SJCRH30 (cell line): ENCODE measurements at regions not wholly inside any gene's neighbourhood (a gene's known extent, or its start where the extent isn't known, plus 50 kb on each side); places are given as distances from the start of the nearest gene placed in this dataset.

ENCODE experiments used
- DNase-seq, 2 experiments: peaks; one replicate each; pipeline ENCODE4 v3.0.0-alpha.2; 2015 to 2020
- H3K27ac ChIP-seq: fragments of 250-450 bp; sonication (Bioruptor Pico); 2 replicates; pipeline ENCODE4 v1.5.1; 2020; ENCODE audit warnings: mild to moderate bottlenecking, moderate library complexity
- H3K27me3 ChIP-seq: fragments of 250-450 bp; sonication (Bioruptor Pico); 2 replicates; pipeline ENCODE4 v1.5.1; 2020; ENCODE audit warnings: mild to moderate bottlenecking, moderate library complexity
- H3K36me3 ChIP-seq: fragments of 250-450 bp; sonication (Bioruptor Pico); 2 replicates; pipeline ENCODE4 v1.5.1; 2020; ENCODE audit warnings: mild to moderate bottlenecking, moderate library complexity
- H3K4me1 ChIP-seq: fragments of 250-450 bp; sonication (Bioruptor Pico); 2 replicates; pipeline ENCODE4 v1.5.1; 2020; ENCODE audit warnings: mild to moderate bottlenecking, moderate library complexity
- H3K4me3 ChIP-seq: fragments of 250-450 bp; sonication (Bioruptor Pico); 2 replicates; pipeline ENCODE4 v1.5.1; 2020; ENCODE audit warnings: mild to moderate bottlenecking, moderate library complexity
- H3K9me3 ChIP-seq: fragments of 250-450 bp; sonication (Bioruptor Pico); replicated peaks from 2 replicates; pipeline ENCODE4 v1.5.1; 2020; ENCODE audit warnings: mild to moderate bottlenecking, moderate library complexity

DNA sequence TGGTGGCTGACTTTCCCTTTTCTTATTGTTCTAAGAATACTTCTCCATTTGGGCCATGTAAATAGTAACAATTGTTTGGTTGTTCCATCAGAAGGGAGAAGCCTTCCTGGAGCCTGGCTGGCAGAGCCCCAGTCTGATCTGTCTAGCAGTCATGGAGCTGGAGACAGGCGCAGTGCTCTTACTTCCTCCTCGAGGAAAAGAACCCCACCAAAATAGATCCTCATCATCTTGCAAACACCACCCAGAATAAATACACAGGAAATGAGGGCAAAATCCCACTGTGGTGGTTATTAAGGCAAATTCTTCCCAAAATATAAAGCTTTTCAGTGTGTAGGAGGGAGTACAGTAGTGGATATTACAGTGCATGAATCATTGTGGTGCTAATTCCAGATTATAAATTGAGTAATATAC lies 195.1 kb upstream of the SGK1 start:
- Histone ChIP-seq H3K27me3 (no peaks in the 10 kb centered on the region), H3K36me3 (no peaks in the 10 kb centered on the region), H3K4me1 (no peaks in the 10 kb centered on the region), H3K4me3 (no peak overlapping the region), H3K9me3 (no peaks in the 10 kb centered on the region), H3K27ac (no peak overlapping the region)
- no peak for DNase-seq

DNA sequence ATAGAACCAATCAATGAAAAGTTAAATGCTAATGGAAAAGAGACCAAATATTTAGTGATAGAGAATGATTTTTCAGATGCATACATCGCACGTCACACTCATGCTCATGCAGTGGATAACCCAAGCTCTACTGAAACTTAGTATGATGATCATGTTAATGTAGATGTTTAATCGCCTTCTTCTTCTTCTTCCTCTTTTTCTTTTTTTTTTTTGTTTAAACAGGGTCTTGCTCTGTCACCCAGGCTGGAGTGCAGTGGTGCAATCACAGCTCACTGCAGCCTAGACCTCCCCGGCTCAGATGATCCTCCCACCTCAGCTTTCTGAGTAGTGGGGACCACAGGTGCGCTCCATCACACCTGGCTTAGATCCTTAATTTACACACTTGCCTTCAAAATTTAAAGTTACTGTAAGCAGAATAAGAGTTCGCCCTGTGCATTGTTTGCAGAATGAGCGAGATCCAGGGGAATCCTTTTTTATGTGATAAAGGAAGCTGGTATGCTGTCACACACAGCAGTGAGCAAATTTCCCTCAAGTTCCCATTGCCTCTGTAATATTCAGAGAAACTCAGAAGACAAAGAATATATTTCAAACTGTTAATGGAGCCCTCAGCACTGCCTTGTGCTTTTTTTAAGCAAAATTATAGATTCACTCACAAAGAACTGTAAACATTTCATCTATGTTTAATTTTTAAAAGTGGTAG lies 194.2 kb upstream of the SGK1 start:
- Histone ChIP-seq H3K4me3 (no peak overlapping the region), H3K4me1 (no peaks in the 10 kb centered on the region), H3K36me3 (no peaks in the 10 kb centered on the region), H3K27ac (no peak overlapping the region), H3K9me3 (no peaks in the 10 kb centered on the region), H3K27me3 (no peaks in the 10 kb centered on the region)
- no peak for DNase-seq

DNA sequence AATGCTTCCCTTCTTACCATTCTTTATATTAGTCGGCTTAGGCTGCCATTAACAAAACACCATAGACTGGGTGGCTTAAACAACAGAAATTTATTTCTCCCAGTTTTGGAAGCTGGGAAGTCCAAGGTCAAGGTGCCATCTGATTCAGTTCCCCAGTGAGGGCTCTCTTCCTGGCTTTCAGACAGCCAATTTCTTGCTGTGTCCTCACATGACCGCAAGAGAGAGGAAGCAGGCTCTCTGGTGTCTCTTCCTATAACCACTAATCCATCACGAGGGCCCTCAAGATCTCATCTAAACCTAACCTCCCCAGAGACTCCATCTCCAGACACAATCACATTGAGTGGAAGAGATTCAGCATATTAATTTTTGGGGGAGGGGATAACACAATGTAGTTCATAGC lies 193.0 kb upstream of the SGK1 start:
- H3K9me3 ChIP-seq = no peaks in the 10 kb centered on the region
- no peaks in the 10 kb centered on the region for H3K36me3 ChIP-seq
- no peaks in the 10 kb centered on the region for H3K27me3 ChIP-seq
- DNase-seq = no peak
- H3K27ac ChIP-seq = no peak overlapping the region
- no peak overlapping the region for H3K4me3 ChIP-seq
- H3K4me1 ChIP-seq = no peaks in the 10 kb centered on the region

DNA sequence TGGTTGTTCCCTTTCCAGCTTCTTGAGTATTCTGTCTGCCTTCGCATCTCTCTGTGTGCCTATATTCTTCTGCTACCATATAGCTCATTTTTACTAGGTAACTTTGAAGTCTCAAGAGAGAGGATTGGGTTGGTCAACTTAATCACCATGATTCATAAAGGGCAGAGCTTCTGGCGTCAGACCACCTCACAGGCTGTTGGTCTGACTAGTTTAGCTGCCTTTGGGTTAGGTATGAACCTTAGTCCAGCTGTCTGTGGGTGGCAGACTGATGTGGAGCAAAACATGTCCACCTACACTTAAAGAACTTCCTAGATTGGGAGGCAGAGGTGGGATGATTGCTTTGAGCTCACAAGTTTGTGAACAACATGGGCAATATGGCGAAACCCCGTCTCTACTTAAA lies 192.2 kb upstream of the SGK1 start:
- Histone ChIP-seq H3K36me3 (no peaks in the 10 kb centered on the region), H3K4me1 (no peaks in the 10 kb centered on the region), H3K27me3 (no peaks in the 10 kb centered on the region), H3K9me3 (no peaks in the 10 kb centered on the region), H3K27ac (no peak overlapping the region), H3K4me3 (no peak overlapping the region)
- DNase-seq = no peak

DNA sequence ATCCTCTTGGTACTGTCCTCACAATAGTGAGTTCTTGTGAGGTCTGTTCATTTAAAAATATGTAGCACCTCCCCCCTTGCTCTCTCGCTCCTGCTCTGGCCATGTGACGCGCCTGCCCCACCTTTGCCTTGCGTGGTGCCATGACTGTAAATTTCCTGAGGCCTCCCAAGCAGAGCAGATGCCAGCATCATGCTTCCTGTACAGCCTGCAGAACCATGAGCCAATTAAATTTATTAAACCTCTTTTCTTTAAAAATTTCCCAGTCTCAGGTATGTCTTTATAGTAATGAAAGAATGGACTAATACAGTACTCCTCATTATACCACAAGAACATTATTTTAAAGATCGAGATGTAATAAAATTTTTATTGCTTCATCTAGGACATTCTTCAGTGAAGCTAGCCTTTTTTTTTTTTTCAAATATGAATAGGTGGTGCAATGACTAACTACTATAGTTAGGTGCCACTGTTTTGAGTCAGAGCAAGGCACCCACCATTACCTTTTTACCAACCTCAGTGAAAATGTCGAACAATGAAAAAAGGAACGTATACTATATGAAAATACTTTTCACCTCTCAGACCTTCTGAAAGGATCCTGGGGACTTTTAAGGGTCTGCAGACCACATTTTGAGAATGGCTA lies 191.1 kb upstream of the SGK1 start:
- DNase-seq = no peak
- Histone ChIP-seq H3K4me1 (no peaks in the 10 kb centered on the region), H3K27ac (no peak overlapping the region), H3K4me3 (no peak overlapping the region), H3K36me3 (no peaks in the 10 kb centered on the region), H3K9me3 (no peaks in the 10 kb centered on the region), H3K27me3 (no peaks in the 10 kb centered on the region)

DNA sequence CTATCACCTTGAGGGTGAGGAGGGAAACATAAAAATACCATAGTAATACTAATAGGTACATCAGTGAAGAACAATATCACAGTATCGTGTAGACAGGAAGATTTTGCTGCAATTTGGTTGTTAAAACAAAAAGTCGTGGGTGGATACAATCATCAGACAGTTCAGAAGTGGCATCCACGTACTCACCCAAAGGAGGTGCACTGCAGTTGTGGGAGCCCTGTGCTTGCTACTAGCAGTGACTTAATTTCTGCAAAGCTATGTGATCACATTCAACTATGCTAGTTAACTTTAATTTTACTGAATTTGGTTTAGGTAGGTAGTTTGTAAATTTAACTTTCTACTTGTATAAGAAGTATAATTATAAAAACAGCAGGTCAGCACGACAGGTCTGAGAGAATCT lies 188.2 kb upstream of the SGK1 start:
- Histone ChIP-seq H3K27ac (no peak overlapping the region), H3K4me3 (no peak overlapping the region), H3K9me3 (no peaks in the 10 kb centered on the region), H3K27me3 (no peaks in the 10 kb centered on the region), H3K36me3 (no peaks in the 10 kb centered on the region), H3K4me1 (no peaks in the 10 kb centered on the region)
- no peak for DNase-seq

DNA sequence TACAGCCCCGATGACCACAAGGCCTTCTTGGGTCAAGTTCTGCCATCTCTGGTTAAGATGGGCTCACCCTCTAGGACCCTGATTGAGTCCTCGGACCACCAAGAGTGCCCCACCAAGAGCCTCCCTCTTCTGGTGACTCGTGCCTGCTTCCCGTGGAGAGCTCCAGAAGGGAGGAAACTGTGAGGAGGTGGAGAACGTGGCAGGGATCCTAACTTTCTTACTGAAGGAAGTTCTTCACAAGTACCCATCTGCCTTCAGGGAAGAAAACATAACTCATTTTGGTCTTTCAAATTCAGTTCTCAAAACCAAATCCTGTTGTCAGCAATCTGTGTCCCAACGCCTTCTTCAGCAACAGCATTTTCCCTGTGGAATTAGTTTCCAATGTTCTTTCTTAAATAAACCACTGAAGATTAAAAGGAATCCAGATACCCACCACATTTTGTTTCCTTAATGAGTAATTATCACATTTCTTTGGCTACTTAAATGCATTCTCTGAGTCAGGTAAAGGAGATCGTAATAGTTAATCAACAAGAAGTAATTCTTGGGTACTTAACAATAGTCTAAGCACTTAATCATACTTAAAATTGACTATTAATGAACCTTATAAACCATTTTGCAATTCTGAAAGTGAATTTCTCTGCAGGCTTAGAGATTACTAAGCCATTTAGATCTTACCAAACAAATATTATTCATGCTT lies 185.8 kb upstream of the SGK1 start:
- Histone ChIP-seq H3K4me3 (no peak overlapping the region), H3K36me3 (no peaks in the 10 kb centered on the region), H3K27me3 (no peaks in the 10 kb centered on the region), H3K9me3 (no peaks in the 10 kb centered on the region), H3K4me1 (no peaks in the 10 kb centered on the region), H3K27ac (no peak overlapping the region)
- DNase-seq = no peak

DNA sequence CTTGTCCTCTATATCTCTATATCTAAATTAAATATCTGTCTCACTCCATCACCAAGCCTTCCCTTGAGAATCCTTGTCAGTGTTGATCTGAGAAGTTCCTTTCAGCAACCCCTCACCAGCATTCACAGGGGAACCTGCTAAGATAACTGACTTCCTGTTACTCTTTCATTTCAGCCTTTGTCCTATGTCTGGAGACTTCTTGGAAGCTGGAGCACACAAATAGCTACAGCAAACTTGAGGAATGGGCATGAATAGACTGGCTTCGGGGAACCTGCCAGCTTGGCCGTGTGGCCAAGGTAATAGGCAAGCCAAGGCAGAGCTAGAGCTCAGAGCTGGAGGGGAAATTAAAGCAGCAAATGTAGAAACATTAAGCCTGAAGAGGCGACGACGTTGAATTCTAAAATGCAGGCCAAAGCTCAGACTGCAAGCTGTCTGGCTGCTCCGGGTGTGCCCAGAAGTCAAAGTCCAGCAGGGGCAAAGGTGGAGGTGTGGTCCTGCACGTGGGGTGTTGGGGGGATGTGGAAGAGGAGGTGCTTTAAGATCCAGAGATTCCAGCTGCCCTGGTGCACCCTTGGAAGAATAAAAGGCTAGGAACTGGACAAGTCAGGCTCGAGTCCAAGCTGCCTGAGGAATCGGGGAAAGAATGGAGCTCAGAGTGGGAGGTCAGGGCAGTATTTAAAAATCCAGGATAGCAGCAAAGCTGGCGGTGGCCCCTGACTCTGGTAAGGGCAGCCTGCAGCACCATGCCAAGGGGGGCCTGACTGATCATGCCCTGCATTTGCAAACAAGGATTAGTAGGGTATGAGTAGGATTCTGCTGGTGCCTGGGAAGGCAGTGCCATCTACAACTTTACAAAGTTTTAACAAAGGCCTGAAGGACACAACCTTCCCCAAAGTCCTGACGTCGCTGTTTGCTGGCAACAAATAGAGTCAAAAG lies 185.0 kb upstream of the SGK1 start:
- no peaks in the 10 kb centered on the region for H3K27me3 ChIP-seq
- H3K9me3 ChIP-seq = no peaks in the 10 kb centered on the region
- H3K4me3 ChIP-seq = no peak overlapping the region
- no peaks in the 10 kb centered on the region for H3K36me3 ChIP-seq
- H3K27ac ChIP-seq = no peak overlapping the region
- no peaks in the 10 kb centered on the region for H3K4me1 ChIP-seq
- DNase-seq = no peak

DNA sequence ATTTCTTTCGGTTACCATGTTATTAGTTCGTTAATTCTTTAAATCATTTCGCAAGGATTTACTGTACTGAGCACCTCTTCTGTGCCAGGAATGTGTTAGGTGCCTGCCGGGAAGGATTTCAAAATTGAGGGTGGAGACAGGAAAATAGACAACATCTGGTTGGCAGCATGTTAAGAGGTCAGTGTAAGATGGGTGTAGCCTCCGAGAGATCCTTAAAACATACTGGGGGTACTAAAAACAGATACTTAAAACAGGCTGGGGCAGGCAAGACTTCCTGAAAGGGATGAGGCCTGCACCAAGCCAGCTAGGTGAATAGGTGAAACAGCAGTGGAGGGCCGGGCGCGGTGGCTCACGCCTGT lies 178.0 kb upstream of the SGK1 start:
- no peaks in the 10 kb centered on the region for H3K9me3 ChIP-seq
- no peak overlapping the region for H3K4me3 ChIP-seq
- DNase-seq = no peak
- no peak overlapping the region for H3K27ac ChIP-seq
- H3K27me3 ChIP-seq = no peaks in the 10 kb centered on the region
- no peaks in the 10 kb centered on the region for H3K36me3 ChIP-seq
- H3K4me1 ChIP-seq = no peaks in the 10 kb centered on the region

DNA sequence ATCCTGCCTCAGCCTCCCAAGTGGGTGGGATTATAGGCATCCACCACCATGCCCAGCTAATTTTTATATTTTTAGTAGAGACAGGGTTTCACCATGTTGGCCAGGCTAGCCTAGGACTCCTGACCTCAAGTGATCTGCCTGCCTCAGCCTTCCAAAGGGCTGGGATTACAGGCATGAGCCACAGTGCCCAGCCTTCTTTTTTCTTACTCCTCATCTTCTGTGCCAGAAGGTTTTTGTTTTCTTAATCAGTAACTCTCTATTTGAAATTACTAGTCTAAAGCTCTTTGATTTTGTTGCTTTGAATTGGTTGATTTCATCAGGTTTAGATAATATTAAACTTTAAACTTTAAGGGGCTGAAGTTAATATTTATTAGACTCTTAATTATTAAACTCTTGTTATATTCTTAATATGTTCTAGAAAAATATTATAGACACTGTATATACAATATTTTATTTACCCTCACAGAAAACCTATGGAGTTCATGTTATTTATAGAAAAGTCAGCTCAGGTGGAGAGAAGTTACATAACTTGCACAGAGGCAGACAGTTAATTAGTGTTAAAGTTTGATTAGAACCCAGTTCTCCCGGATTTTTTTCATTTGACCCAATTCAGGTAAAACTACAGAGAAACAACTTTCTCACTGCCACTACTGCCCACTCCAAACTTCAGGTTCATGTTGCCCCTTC lies 177.4 kb upstream of the SGK1 start:
- no peak overlapping the region for H3K27ac ChIP-seq
- H3K36me3 ChIP-seq = no peaks in the 10 kb centered on the region
- no peak for DNase-seq
- no peaks in the 10 kb centered on the region; the same call in 1 of the 2 replicates for H3K27me3 ChIP-seq
- H3K4me1 ChIP-seq = no peaks in the 10 kb centered on the region
- no peaks in the 10 kb centered on the region for H3K9me3 ChIP-seq
- no peak overlapping the region for H3K4me3 ChIP-seq

DNA sequence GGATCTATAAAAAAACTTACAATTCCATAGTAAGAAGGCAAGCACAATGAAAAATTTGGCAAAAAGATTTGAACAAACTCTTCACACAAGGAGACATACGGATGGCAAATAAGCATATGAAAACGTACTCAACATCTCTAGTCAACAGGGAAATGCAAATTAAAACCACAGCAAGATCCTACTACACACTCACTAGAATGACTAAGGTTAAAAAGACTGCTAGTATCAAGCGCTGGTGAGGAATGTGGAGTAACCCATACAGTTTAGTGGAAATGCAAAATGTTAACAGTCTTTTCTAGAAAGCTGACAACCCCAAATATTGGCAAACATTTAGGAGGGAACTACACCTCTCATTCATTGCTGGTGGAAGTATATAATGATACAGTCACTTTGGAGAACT lies 175.9 kb upstream of the SGK1 start:
- Histone ChIP-seq H3K4me3 (no peak overlapping the region), H3K9me3 (no peaks in the 10 kb centered on the region), H3K27ac (no peak overlapping the region), H3K27me3 (no peaks in the 10 kb centered on the region; the same call in 1 of the 2 replicates), H3K36me3 (no peaks in the 10 kb centered on the region), H3K4me1 (no peaks in the 10 kb centered on the region)
- no peak for DNase-seq

DNA sequence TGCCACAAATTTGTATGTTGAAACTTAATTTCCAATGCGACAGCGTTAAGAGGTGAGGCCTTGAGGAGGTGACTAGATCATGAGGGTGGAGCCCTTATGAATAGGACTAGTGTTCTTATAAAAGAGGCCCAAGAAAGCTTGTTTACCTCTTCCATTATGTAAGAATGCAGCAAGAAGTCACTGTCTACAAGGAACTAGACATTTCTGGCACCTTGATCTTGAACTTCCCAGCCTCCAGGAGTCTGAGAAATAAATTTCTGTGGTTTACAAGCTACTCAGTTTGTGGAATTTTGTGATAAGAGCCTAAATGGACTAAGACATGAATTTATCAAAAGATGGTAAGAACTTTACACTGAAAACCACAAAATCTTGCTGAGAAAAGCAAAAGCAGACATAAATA lies 173.6 kb upstream of the SGK1 start:
- no peaks in the 10 kb centered on the region for H3K9me3 ChIP-seq
- no peaks in the 10 kb centered on the region for H3K4me1 ChIP-seq
- H3K27me3 ChIP-seq = no peaks in the 10 kb centered on the region; the same call in 1 of the 2 replicates
- no peak overlapping the region for H3K27ac ChIP-seq
- DNase-seq = no peak
- H3K4me3 ChIP-seq = no peak overlapping the region
- H3K36me3 ChIP-seq = no peaks in the 10 kb centered on the region

DNA sequence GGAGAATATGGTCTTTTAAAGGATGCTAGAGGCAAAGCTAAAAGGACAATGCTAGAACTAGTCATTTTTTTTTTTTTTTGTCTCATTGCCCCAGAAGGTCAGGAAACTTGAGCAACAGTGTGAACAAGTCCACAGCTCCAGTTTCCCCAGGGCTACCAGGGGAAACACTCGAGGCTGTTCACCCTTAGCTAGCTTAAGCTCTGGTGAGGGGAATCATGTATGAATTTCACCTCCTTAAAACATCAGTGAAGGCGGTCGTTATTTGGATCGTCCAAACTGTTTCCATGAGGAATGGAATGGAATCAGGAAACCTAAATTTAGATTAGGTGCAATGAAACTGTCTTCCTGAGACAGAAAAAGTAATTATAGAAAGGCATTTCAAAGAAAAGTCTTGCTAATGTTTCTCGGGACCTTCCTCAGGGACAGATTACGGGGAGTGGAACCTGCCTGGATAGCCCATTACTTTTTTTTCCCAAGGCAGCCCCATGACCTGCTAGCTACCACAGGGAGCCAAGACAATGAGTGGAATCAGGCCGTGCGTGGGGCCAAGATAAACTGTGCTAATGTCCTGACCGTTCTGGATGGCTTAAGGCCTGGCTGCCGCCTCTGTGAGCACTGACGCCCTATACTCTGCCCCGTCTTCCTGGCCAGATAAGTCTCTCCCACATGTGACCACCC lies 164.8 kb upstream of the SGK1 start:
- Histone ChIP-seq H3K27ac (no peak overlapping the region), H3K4me3 (no peak overlapping the region), H3K4me1 (no peaks in the 10 kb centered on the region), H3K27me3 (no peaks in the 10 kb centered on the region), H3K36me3 (no peaks in the 10 kb centered on the region), H3K9me3 (no peaks in the 10 kb centered on the region)
- DNase-seq = no peak

DNA sequence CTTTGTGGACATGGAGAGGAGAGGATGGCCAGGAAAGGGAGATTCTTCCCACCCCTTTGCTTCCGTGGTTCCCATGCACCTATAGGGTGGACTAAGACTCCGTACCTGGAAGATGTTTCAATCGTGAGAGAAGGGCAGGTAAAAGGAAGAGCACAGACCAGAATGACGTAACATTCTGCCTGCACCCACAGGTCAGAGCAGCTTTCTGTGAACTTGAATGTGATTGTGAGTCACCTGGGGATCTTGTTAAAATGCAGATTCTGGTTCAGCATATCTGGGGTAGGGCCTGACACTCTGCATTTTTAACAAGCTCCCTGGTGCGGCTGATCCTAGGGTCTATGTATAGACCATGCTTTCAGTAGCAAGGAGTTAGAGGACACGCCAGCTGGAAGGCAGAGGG lies 164.1 kb upstream of the SGK1 start:
- Histone ChIP-seq H3K4me3 (no peak overlapping the region), H3K27ac (no peak overlapping the region), H3K36me3 (no peaks in the 10 kb centered on the region), H3K9me3 (no peaks in the 10 kb centered on the region), H3K4me1 (no peaks in the 10 kb centered on the region), H3K27me3 (no peaks in the 10 kb centered on the region)
- DNase-seq = no peak
